ENCODE measurements at regions not wholly inside any gene's neighbourhood (a gene's known extent, or its start where the extent isn't known, plus 50 kb on each side); places are given as distances from the start of the nearest gene placed in this dataset.

DNA sequence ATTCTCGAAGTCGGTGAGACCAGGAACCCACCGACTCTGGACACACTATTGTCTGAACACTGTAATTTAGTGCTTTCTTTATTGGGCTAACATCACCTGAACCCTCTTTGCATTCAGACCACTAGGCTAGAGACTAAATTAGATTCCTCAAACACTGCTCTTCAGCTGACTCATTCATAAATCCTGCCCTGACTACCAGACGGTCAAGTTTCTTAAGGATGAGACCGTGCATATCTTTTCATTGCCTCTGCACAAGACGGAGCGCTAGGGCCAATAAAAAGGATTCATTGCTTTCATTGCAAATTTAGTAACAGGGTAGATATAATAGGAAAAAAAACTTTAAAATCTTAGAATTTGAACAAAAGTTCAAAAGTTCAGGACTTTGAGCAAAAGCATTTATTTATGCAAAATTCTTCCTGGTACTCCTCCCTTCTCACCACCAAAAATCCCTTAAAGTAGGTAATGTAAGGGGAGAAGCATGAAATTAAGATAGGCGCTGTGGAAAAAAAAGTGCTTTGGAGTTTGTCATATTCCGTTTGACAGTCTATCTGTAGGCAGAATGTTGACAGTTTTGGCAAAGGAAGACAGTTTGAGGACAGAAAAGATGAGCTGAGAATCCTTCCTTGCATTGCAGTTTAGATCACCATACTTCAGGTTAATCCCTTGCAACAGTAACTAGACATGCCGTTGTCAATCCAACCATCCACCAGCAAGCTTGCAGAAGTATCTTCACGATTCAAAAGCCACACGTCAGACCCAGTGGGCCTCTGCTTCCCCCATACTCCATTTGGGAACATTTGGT, 328.6 kb upstream of the JARID2 start:
- DNase-seq: no peak
- intact Hi-C loops (cut with DNase I; ENCODE audit: low total_unique reads) (no loop called here), in situ Hi-C loops (cut with MboI; ENCODE audit: low sequenced_read_pairs in 4 of 4) (no loop called here)
- H3K27ac ChIP-seq: no peak overlapping the region
- no peaks in the 10 kb centered on the region for H3K9me3 ChIP-seq
- peak; percentile 36 to 66 for ATAC-seq
- H3K4me3 ChIP-seq: no peak overlapping the region
- H3K36me3 ChIP-seq: no peaks in the 10 kb centered on the region
- no peaks in the 10 kb centered on the region for H3K27me3 ChIP-seq
- peaks cover 10 to 18% of the 10 kb centered on the region in 2 donors for H3K4me1 ChIP-seq
- TF ChIP-seq POLR2A (IDR thresholded peaks at IDR 0.05): no peak
- TF ChIP-seq, protein P1, sequence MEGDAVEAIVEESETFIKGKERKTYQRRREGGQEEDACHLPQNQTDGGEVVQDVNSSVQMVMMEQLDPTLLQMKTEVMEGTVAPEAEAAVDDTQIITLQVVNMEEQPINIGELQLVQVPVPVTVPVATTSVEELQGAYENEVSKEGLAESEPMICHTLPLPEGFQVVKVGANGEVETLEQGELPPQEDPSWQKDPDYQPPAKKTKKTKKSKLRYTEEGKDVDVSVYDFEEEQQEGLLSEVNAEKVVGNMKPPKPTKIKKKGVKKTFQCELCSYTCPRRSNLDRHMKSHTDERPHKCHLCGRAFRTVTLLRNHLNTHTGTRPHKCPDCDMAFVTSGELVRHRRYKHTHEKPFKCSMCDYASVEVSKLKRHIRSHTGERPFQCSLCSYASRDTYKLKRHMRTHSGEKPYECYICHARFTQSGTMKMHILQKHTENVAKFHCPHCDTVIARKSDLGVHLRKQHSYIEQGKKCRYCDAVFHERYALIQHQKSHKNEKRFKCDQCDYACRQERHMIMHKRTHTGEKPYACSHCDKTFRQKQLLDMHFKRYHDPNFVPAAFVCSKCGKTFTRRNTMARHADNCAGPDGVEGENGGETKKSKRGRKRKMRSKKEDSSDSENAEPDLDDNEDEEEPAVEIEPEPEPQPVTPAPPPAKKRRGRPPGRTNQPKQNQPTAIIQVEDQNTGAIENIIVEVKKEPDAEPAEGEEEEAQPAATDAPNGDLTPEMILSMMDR (IDR thresholded peaks at IDR 0.05 in 4 of 5, conservative IDR thresholded peaks at IDR 0.05 in 1 of 5): no peak

DNA sequence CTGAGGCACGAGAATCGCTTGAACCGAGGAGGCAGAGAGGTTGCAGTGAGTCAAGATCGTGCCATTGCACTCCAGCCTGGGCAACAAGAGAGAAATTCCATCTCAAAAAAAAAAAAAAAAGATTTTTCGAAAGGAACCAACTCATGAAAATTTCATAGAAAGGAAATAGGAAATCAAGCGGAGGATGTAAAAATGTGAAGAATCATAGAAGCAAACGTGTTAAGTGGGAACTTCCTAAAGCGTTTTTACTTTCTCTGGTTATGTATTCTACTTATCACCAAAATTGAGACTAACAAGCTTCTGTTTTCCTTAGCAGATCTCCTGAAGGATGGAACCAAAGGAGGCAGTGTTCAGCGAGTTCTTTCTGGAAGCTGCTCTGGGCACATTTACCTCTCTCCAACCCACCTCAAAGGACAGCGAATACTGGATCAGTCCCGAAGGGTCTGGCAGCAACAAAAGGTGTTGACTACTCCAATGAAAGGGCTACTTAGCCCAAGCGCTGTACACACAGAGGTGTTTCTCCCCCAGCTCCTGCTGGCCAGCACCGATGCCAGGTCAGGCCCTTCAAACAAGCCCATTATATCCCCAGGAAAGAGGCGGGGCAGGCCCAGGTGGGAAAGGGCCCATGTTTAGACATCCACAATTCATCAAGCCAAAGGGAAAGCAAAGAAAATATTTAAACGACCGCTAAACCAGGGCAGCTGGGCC, 327.5 kb upstream of the JARID2 start:
- Histone ChIP-seq H3K4me1 (peaks cover 19 to 29% of the 10 kb centered on the region in 2 donors), H3K9me3 (no peaks in the 10 kb centered on the region), H3K4me3 (no peak overlapping the region), H3K36me3 (no peaks in the 10 kb centered on the region), H3K27ac (no peak overlapping the region), H3K27me3 (no peaks in the 10 kb centered on the region)
- no peak for ATAC-seq
- in situ Hi-C loops (cut with MboI; ENCODE audit: low sequenced_read_pairs in 4 of 4) (no loop called here), intact Hi-C loops (cut with DNase I; ENCODE audit: low total_unique reads) (no loop called here)
- DNase-seq: no peak
- TF ChIP-seq, protein P1 (IDR thresholded peaks at IDR 0.05 in 4 of 5, conservative IDR thresholded peaks at IDR 0.05 in 1 of 5): no peak
- no peak for TF ChIP-seq POLR2A (IDR thresholded peaks at IDR 0.05)

DNA sequence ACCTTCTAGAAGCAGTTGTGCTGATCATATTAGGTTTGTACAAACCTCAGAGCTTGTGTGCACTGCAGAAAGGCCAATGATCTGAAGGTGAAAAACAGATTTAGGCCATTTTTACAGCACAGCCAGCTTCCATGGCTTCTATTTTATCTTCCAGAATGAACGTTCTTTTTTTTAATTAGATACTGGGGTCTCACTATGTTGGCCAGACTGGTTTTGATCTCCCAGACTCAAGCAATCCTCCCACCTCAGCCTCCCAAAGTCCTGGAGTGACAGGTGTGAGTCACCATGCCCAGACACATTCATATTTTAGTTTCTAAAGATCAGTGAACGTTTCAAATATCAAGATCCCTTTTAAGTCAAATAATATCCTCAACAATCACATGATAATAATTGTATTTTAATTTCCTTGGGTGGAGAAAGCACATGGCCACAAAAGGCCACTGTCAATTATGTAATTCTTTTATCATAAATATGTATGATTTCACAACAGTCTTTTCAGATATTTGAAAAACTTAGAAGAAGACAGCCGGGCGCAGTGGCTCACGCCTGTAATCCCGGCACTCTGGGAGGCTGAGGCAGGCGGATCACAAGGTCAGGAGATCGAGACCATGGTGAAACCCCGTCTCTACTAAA, 326.7 kb upstream of the JARID2 start:
- Histone ChIP-seq H3K4me3 (no peak overlapping the region), H3K27me3 (no peaks in the 10 kb centered on the region), H3K4me1 (peaks cover 23 to 37% of the 10 kb centered on the region in 2 donors), H3K27ac (no peak overlapping the region), H3K9me3 (no peaks in the 10 kb centered on the region), H3K36me3 (no peaks in the 10 kb centered on the region)
- DNase-seq: no peak
- in situ Hi-C loops (cut with MboI; ENCODE audit: low sequenced_read_pairs in 4 of 4): no loop called here
- no peak for ATAC-seq
- TF ChIP-seq, protein P1 (IDR thresholded peaks at IDR 0.05 in 4 of 5, conservative IDR thresholded peaks at IDR 0.05 in 1 of 5): no peak
- intact Hi-C loops (cut with DNase I; ENCODE audit: low total_unique reads): no loop called here

DNA sequence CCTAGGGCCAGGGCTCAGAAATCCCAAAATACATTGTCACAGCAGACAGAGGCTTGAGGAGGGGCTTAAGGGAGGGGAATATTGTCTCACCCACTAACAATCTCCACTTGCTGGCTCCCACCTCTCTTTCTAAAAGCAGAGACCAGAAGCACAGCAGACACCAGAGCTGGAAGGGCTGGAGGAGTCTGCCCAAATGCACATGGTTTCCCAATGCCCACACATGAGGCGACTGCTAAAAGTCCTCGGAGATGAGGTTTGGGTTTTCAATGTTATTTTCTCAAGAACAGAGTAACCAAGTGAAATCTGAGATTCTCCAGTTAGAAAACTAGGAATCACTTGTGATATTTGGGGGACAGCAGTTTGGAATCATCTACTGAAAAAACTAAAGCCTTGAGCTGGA, 325.6 kb upstream of the JARID2 start:
- H3K36me3 ChIP-seq: no peaks in the 10 kb centered on the region
- H3K9me3 ChIP-seq: no peaks in the 10 kb centered on the region
- peak overlapping the region; percentile 87 to 97 (median 92) for H3K27ac ChIP-seq
- no peak for DNase-seq
- peaks cover 32 to 46% of the 10 kb centered on the region in 2 donors for H3K4me1 ChIP-seq
- no peak overlapping the region for H3K4me3 ChIP-seq
- no peak for ATAC-seq
- no peaks in the 10 kb centered on the region for H3K27me3 ChIP-seq
- TF ChIP-seq, protein P1 (IDR thresholded peaks at IDR 0.05 in 4 of 5, conservative IDR thresholded peaks at IDR 0.05 in 1 of 5): no peak
- no peak for TF ChIP-seq POLR2A (IDR thresholded peaks at IDR 0.05)
- intact Hi-C loops (cut with DNase I; ENCODE audit: low total_unique reads): loop anchor here (5.0 to 10.0 kb wide), 3 partner anchors 435 to 595 kb away; no protein-coding TSS in a partner anchor
- in situ Hi-C loops (cut with MboI; ENCODE audit: low sequenced_read_pairs in 4 of 4): no loop called here
